Mononuclear cell (primary cell): ENCODE measurements at regions not wholly inside any gene's neighbourhood (a gene's known extent, or its start where the extent isn't known, plus 50 kb on each side); places are given as distances from the start of the nearest gene placed in this dataset.

Experiments
- H3K27me3 ChIP-seq: 2 replicates; pipeline ENCODE4 v1.6.0; 2011; ENCODE audit warnings: low read length, control low read depth; ENCODE audit not compliant: insufficient read depth
- H3K4me1 ChIP-seq: 2 replicates; pipeline ENCODE4 v1.5.1; 2011; ENCODE audit warnings: mild to moderate bottlenecking, low read length, control low read depth; ENCODE audit not compliant: insufficient read depth
- H3K4me3 ChIP-seq: 2 replicates; pipeline ENCODE4 v1.5.1; 2011; ENCODE audit warnings: mild to moderate bottlenecking, low read length, moderate library complexity
- H3K9me3 ChIP-seq: 2 replicates; pipeline ENCODE4 v1.5.1; 2011; ENCODE audit warnings: low read depth, mild to moderate bottlenecking, control low read depth, low read length

GRCh38 chr9:99559776-99560175, 261.9 kb upstream of the NR4A3 start:
- no peak overlapping the region for H3K4me3 ChIP-seq
- H3K4me1 ChIP-seq: no peaks in the 10 kb centered on the region
- H3K27me3 ChIP-seq: no peaks in the 10 kb centered on the region
- no peaks in the 10 kb centered on the region for H3K9me3 ChIP-seq

- Histone ChIP-seq H3K9me3 (no peaks in the 10 kb centered on the region), H3K4me3 (no peak overlapping the region), H3K27me3 (no peaks in the 10 kb centered on the region), H3K4me1 (no peaks in the 10 kb centered on the region)
Measured at GRCh38 chr9:99560561-99560960, 261.1 kb upstream of the NR4A3 start.

- Histone ChIP-seq H3K27me3 (no peaks in the 10 kb centered on the region), H3K4me3 (no peak overlapping the region), H3K4me1 (no peaks in the 10 kb centered on the region), H3K9me3 (no peaks in the 10 kb centered on the region)
Measured at GRCh38 chr9:99561509-99561917, 260.2 kb upstream of the NR4A3 start.

GRCh38 chr9:99561961-99562565, 259.6 kb upstream of the NR4A3 start:
- Histone ChIP-seq H3K27me3 (no peaks in the 10 kb centered on the region), H3K9me3 (no peaks in the 10 kb centered on the region), H3K4me3 (no peak overlapping the region), H3K4me1 (no peaks in the 10 kb centered on the region)

GRCh38 chr9:99563364-99563763, 258.3 kb upstream of the NR4A3 start:
- H3K9me3 ChIP-seq: no peaks in the 10 kb centered on the region
- H3K27me3 ChIP-seq: no peaks in the 10 kb centered on the region
- H3K4me3 ChIP-seq: no peak overlapping the region
- no peaks in the 10 kb centered on the region for H3K4me1 ChIP-seq

GRCh38 chr9:99565203-99565602, 256.5 kb upstream of the NR4A3 start:
- H3K4me3 ChIP-seq: no peak overlapping the region
- H3K27me3 ChIP-seq: no peaks in the 10 kb centered on the region
- H3K4me1 ChIP-seq: no peaks in the 10 kb centered on the region
- H3K9me3 ChIP-seq: no peaks in the 10 kb centered on the region

- Histone ChIP-seq H3K4me1 (no peaks in the 10 kb centered on the region), H3K9me3 (no peaks in the 10 kb centered on the region), H3K4me3 (no peak overlapping the region), H3K27me3 (no peaks in the 10 kb centered on the region)
Measured at GRCh38 chr9:99567436-99567835, 254.2 kb upstream of the NR4A3 start.

GRCh38 chr9:99569840-99570239, 251.8 kb upstream of the NR4A3 start:
- no peak overlapping the region for H3K4me3 ChIP-seq
- no peaks in the 10 kb centered on the region for H3K4me1 ChIP-seq
- H3K27me3 ChIP-seq: no peaks in the 10 kb centered on the region
- H3K9me3 ChIP-seq: no peaks in the 10 kb centered on the region

GRCh38 chr9:99572567-99572966, 249.1 kb upstream of the NR4A3 start:
- H3K9me3 ChIP-seq: no peaks in the 10 kb centered on the region
- no peaks in the 10 kb centered on the region for H3K27me3 ChIP-seq
- H3K4me3 ChIP-seq: no peak overlapping the region
- no peaks in the 10 kb centered on the region for H3K4me1 ChIP-seq

- Histone ChIP-seq H3K27me3 (no peaks in the 10 kb centered on the region), H3K9me3 (no peaks in the 10 kb centered on the region)
Measured at GRCh38 chr9:99573085-99573484, 248.6 kb upstream of the NR4A3 start.

GRCh38 chr9:99573886-99574285, 247.8 kb upstream of the NR4A3 start:
- H3K4me3 ChIP-seq: no peak overlapping the region

More at GRCh38 chr9:99573085-99573484, 248.6 kb upstream of the NR4A3 start:
- Histone ChIP-seq H3K4me1 (no peaks in the 10 kb centered on the region), H3K4me3 (no peak overlapping the region)

GRCh38 chr9:99576002-99576401, 245.7 kb upstream of the NR4A3 start:
- no peak overlapping the region for H3K4me3 ChIP-seq
- peaks cover 17% of the 10 kb centered on the region for H3K4me1 ChIP-seq
- H3K9me3 ChIP-seq: no peaks in the 10 kb centered on the region
- no peaks in the 10 kb centered on the region for H3K27me3 ChIP-seq

More at GRCh38 chr9:99573886-99574285, 247.8 kb upstream of the NR4A3 start:
- H3K4me1 ChIP-seq: no peaks in the 10 kb centered on the region
- H3K27me3 ChIP-seq: no peaks in the 10 kb centered on the region
- H3K9me3 ChIP-seq: no peaks in the 10 kb centered on the region

GRCh38 chr9:99576876-99577275, 244.8 kb upstream of the NR4A3 start:
- Histone ChIP-seq H3K4me1 (peaks cover 24% of the 10 kb centered on the region), H3K27me3 (no peaks in the 10 kb centered on the region), H3K9me3 (no peaks in the 10 kb centered on the region), H3K4me3 (no peak overlapping the region)

GRCh38 chr9:99577351-99577750, 244.3 kb upstream of the NR4A3 start:
- Histone ChIP-seq H3K9me3 (no peaks in the 10 kb centered on the region), H3K4me1 (peaks cover 24% of the 10 kb centered on the region), H3K27me3 (no peaks in the 10 kb centered on the region), H3K4me3 (no peak overlapping the region)

- Histone ChIP-seq H3K9me3 (no peaks in the 10 kb centered on the region), H3K27me3 (no peaks in the 10 kb centered on the region), H3K4me3 (no peak overlapping the region), H3K4me1 (peaks cover 29% of the 10 kb centered on the region)
Measured at GRCh38 chr9:99578666-99579065, 243.0 kb upstream of the NR4A3 start.

GRCh38 chr9:99579964-99580363, 241.7 kb upstream of the NR4A3 start:
- Histone ChIP-seq H3K4me1 (peaks cover 29% of the 10 kb centered on the region), H3K27me3 (no peaks in the 10 kb centered on the region), H3K4me3 (no peak overlapping the region), H3K9me3 (no peaks in the 10 kb centered on the region)
